ENCODE measurements at regions not wholly inside any gene's neighbourhood (a gene's known extent, or its start where the extent isn't known, plus 50 kb on each side); places are given as distances from the start of the nearest gene placed in this dataset.

DNA sequence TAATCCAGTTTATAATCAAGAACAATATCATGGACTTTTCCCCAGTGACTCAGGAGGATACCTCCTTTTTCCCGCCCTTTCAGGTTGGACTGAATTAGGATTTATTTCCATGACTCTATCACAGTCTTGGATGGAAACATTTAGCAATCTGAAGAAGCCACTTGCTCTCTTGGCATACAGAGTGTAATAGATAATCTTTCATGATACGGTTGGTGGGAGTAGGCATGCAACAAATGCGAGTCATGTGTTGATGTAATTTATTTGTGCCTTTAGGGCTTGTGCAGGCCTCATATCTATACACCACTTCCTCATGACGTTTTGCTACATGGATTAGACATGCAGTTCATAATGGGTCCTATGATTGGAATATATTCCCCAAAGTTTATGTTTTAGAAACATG, 54.2 kb upstream of the MCTP2 start:
- no peak overlapping the region for H3K27ac ChIP-seq
- TF ChIP-seq, protein P1, sequence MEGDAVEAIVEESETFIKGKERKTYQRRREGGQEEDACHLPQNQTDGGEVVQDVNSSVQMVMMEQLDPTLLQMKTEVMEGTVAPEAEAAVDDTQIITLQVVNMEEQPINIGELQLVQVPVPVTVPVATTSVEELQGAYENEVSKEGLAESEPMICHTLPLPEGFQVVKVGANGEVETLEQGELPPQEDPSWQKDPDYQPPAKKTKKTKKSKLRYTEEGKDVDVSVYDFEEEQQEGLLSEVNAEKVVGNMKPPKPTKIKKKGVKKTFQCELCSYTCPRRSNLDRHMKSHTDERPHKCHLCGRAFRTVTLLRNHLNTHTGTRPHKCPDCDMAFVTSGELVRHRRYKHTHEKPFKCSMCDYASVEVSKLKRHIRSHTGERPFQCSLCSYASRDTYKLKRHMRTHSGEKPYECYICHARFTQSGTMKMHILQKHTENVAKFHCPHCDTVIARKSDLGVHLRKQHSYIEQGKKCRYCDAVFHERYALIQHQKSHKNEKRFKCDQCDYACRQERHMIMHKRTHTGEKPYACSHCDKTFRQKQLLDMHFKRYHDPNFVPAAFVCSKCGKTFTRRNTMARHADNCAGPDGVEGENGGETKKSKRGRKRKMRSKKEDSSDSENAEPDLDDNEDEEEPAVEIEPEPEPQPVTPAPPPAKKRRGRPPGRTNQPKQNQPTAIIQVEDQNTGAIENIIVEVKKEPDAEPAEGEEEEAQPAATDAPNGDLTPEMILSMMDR (conservative IDR thresholded peaks at IDR 0.05) = no peak
- TF ChIP-seq ZFX (IDR thresholded peaks at IDR 0.05) = no peak

GRCh38 chr15:94175420-94175819, 55.9 kb upstream of the MCTP2 start:
- TF ChIP-seq, protein P1 (conservative IDR thresholded peaks at IDR 0.05) = no peak
- no peak for TF ChIP-seq ZFX (IDR thresholded peaks at IDR 0.05)
- H3K27ac ChIP-seq = no peak overlapping the region

GRCh38 chr15:94174399-94174802, 57.0 kb upstream of the MCTP2 start:
- H3K27ac ChIP-seq = no peak overlapping the region
- TF ChIP-seq, protein P1 (conservative IDR thresholded peaks at IDR 0.05) = no peak
- TF ChIP-seq ZFX (IDR thresholded peaks at IDR 0.05) = no peak

- no peak overlapping the region for H3K27ac ChIP-seq
- TF ChIP-seq, protein P1 (conservative IDR thresholded peaks at IDR 0.05) = peak; percentile 66
- TF ChIP-seq ZFX (IDR thresholded peaks at IDR 0.05) = no peak
Observed at GRCh38 chr15:94168250-94168649, 63.1 kb upstream of the MCTP2 start.

- H3K27ac ChIP-seq = peak overlapping the region; percentile 17; the same call in 1 of the 2 replicates
- TF ChIP-seq, protein P1 (conservative IDR thresholded peaks at IDR 0.05) = no peak
- no peak for TF ChIP-seq ZFX (IDR thresholded peaks at IDR 0.05)
Observed at GRCh38 chr15:94164971-94165370, 66.4 kb upstream of the MCTP2 start.

- H3K27ac ChIP-seq = peak overlapping the region; percentile 17; the same call in 1 of the 2 replicates
- TF ChIP-seq, protein P1 (conservative IDR thresholded peaks at IDR 0.05) = peak; percentile 89
- TF ChIP-seq ZFX (IDR thresholded peaks at IDR 0.05) = no peak
Observed at GRCh38 chr15:94164202-94164807, 67.1 kb upstream of the MCTP2 start.

- no peak overlapping the region for H3K27ac ChIP-seq
- no peak for TF ChIP-seq ZFX (IDR thresholded peaks at IDR 0.05)
- TF ChIP-seq, protein P1 (conservative IDR thresholded peaks at IDR 0.05) = no peak
Observed at GRCh38 chr15:94162939-94163338, 68.4 kb upstream of the MCTP2 start.

Measured in C4-2B (cell line).